GM12892 (cell line): ENCODE measurements at regions not wholly inside any gene's neighbourhood (a gene's known extent, or its start where the extent isn't known, plus 50 kb on each side); places are given as distances from the start of the nearest gene placed in this dataset.
"Not testable (repeated sequence)": the region's sequence is repeated elsewhere in the genome, so short reads cannot be mapped to it uniquely, and the experiment has no call there.

ENCODE experiments used
- DNase-seq: peaks from one replicate; pipeline ENCODE4 v3.0.0; 2011; ENCODE audit not compliant: insufficient read length
- FAIRE-seq: peaks from 2 replicates; lab custom pipeline; 2011; peaks lifted over from hg19 to GRCh38; lab: Jason Lieb, UNC
- POLR2A ChIP-seq: IDR thresholded peaks from 2 replicates; pipeline ENCODE4 v1.6.1; 2011; ENCODE audit warnings: low read depth, low read length, control low read depth
- POLR2AphosphoS5 ChIP-seq: IDR thresholded peaks from 2 replicates; pipeline ENCODE4 v1.6.1; 2011; ENCODE audit warnings: low read depth, low read length, control low read depth
- TAF1 ChIP-seq: IDR thresholded peaks from 2 replicates; pipeline ENCODE4 v1.6.1; 2011; ENCODE audit warnings: low read depth, mild to moderate bottlenecking, control low read depth, low read length, borderline replicate concordance

DNA sequence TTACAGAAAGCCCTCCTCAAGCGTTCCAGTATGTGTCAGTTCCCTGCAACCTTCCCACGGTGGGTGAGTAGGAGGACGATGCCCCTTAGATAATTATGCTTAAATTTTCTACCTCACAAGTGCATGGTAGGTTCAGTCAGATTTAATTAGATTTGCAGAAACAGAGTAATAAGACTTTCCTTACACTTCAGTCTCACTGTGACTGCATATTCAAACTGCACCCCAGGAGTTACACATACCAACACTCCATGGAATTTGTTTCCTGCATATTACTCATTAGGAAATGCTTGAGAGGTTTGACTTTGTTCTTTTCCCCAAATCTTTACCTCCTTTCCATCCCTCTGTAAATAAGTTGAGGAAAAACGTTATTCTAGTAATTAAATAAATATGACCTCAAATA is 108.8 kb downstream of the ARRDC4 start:
- TF ChIP-seq POLR2A (no peak), POLR2AphosphoS5 (no peak), TAF1 (no peak)
- DNase-seq = no peak
- FAIRE-seq = no peak

DNA sequence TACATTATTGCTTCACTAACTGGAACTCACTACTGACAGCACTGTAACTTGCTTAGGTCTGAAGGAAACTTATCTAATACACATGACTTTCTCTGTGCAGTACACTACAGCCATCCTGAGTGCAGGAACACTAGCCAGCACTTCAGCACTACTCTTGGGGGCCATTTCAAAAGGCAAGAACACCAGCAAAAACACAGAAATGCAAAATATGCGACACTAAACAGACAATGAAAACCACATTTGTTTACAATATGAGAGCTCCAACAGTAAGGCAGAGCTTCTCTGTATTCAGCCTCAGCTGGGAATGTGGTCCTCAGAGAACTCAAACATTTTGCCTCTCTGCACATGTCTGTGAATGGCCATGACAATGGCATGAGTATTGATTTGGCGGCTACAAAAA is 109.6 kb downstream of the ARRDC4 start:
- DNase-seq (no peak), FAIRE-seq (no peak)
- no peak for TF ChIP-seq TAF1
- TF ChIP-seq POLR2A = no peak
- no peak for TF ChIP-seq POLR2AphosphoS5

- no peak for DNase-seq
- TF ChIP-seq TAF1 = no peak
- TF ChIP-seq POLR2A = no peak
- no peak for TF ChIP-seq POLR2AphosphoS5
- FAIRE-seq = no peak
These were observed 111.3 kb downstream of the ARRDC4 start for GRCh38 chr15:98071786-98072185.

- TF ChIP-seq POLR2A = no peak
- TF ChIP-seq TAF1 = no peak
- no peak for TF ChIP-seq POLR2AphosphoS5
- FAIRE-seq = no peak
- no peak for DNase-seq
These were observed 114.9 kb downstream of the ARRDC4 start for GRCh38 chr15:98075441-98075840.

DNA sequence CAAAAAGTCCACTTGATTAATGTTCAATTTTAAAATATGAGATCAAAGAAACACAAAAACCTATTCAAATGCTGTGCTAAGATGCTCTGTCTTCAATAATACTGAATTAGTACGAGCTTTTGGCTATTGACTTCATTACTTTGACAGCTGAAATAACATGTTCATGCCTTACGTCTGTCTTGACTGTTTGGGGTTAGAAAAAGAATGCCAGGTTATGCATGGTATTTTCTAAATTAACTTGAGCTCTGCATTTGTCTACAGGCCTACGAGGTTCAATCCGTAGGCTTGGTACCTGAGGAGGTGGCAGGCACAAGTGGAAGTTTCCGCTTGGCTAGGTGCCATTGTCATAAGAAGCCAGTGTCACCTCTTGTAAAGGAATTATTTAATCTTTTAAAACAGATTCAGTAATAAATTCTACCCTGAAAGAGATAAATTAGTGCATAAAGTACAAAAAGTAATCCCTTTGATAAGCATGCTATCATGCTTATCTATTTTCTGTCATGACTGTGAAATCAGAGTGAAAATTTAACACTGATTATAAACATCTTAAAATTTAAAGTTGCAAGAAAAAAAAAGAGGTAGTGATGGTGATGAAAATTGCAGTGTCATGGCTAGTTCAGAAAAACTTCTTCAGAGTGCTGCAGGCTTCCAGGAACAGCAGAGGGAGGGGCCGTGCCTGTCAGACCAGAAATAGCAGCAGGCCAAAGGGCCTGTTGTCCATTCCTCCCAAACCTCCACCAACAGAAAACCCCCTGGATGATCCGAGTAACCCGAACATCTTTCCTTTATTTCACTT is 115.7 kb downstream of the ARRDC4 start:
- no peak for FAIRE-seq
- no peak for DNase-seq
- no peak for TF ChIP-seq POLR2AphosphoS5
- TF ChIP-seq POLR2A = no peak
- no peak for TF ChIP-seq TAF1

DNA sequence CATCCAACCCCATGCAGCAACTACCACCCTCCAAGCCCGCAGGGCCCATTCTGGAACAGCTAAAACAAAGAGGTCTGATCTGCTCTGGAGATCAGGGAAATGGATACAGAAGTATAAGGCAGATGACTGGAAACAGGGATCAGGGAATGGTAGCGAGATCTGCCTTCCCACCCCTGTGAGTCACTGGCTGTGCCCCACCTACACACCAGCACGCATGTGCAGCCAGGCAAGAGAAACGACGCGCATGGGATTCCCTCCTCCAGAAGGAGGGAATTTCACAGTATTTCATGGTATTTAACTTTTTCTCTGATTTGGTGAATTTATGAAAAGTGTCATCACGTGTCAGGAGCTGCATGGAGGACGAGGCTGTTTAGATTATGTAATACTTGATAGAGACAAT is 116.7 kb downstream of the ARRDC4 start:
- DNase-seq (no peak), FAIRE-seq (no peak)
- TF ChIP-seq POLR2A (no peak), POLR2AphosphoS5 (no peak), TAF1 (no peak)

GRCh38 chr15:98080791-98081190 is 120.3 kb downstream of the ARRDC4 start:
- no peak for FAIRE-seq
- TF ChIP-seq POLR2A = no peak
- TF ChIP-seq POLR2AphosphoS5 = no peak
- TF ChIP-seq TAF1 = no peak

DNA sequence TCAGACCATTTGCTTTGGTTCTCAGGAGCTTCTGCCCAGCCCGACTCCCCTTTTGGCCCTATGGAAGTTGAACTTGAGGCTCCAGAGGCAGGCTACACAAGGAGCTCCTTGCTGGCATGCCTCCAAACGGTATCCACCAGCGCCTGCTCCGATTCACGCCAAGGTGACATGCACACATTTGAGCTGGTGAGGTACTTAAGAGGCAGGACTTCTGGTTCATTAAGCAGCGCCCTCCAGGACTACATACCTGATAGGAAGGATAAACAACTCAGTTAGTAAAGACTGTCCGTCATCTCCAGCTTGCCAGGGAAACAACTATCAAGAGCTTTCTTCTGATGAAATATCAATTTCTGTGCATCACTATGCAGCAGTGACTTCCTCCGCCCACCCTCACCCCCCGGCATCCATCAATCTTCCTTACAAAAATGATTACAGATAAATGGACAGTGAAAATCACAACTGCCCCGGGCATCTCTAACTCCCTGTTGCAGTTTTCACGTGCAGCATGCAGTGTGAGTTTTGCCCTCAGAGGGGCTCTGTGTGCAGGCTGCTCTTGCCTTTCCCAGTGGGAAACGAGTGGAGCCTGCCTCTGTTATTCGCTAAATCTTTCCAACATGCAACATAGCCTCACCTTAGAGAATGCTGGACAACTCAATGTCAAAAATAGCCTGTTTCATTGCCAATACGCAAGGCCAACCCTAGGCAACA is 122.9 kb downstream of the ARRDC4 start:
- DNase-seq (no peak), FAIRE-seq (no peak)
- TF ChIP-seq POLR2A (no peak), POLR2AphosphoS5 (no peak), TAF1 (no peak)

More at GRCh38 chr15:98080791-98081190, 120.3 kb downstream of the ARRDC4 start:
- no peak for DNase-seq

- DNase-seq (no peak), FAIRE-seq (no peak)
- TF ChIP-seq POLR2A = no peak
These were observed 124.6 kb downstream of the ARRDC4 start for GRCh38 chr15:98085003-98085639.

- peak; percentile 27 for FAIRE-seq
These were observed 127.9 kb downstream of the ARRDC4 start for GRCh38 chr15:98088307-98088945.

GRCh38 chr15:98089352-98089751 is 128.8 kb downstream of the ARRDC4 start:
- FAIRE-seq, DNase-seq: not testable (repeated sequence)

More at GRCh38 chr15:98088307-98088945, 127.9 kb downstream of the ARRDC4 start:
- DNase-seq = not testable (repeated sequence)

DNA sequence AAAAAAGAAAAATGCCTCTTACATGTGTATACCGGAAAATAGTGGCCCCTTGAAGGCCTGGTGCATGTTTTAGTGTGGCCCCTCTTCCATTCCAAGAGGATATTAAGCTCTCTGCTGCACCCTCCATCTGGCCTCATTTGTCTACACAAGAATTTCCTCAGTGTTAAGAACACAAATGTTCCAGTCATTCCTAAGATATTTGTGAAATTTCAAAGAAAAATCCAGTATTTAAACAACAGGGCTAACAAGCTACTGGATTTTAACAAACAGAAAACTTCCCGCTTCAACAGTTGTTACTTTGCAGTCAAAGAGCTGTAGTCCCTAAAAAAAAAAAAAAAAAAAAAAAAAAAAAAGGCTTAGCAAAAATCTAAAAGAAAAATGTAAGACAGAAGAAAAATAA is 137.5 kb downstream of the ARRDC4 start:
- not testable (repeated sequence) for DNase-seq, FAIRE-seq

GRCh38 chr15:98100606-98101005 is 140.1 kb downstream of the ARRDC4 start:
- not testable (repeated sequence) for FAIRE-seq, DNase-seq
